ENCODE measurements at regions not wholly inside any gene's neighbourhood (a gene's known extent, or its start where the extent isn't known, plus 50 kb on each side); places are given as distances from the start of the nearest gene placed in this dataset.

DNA sequence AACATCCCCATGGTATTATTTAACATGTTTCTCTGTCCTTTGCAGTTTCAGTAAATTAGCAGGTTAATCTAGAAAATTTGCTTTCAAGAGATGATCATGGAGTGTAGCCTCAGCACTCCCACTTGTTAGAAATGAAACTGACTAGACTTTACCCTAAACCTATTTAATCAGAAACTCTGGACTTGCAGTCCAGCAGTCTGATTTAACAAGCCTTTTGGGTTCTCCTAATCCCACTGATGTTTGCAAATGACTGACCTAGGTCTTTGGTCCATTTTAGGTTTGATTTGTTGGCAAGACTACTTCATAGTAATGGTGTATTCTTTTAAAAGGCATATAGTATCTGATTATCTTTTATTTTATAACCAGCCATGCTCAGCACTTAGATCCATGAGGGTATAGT, 55.5 kb upstream of the SLC25A13 start:
- Histone ChIP-seq H3K9ac (ENCODE audit: low read depth, low read length) (no peak overlapping the region), H3K27me3 (ENCODE audit: insufficient read depth, low read length) (no peaks in the 10 kb centered on the region), H3K4me3 (ENCODE audit: low read length) (no peak overlapping the region), H3K27ac (ENCODE audit: low read depth, low read length) (no peak overlapping the region), H3K9me3 (ENCODE audit: insufficient read depth, low read depth, low read length) (no peaks in the 10 kb centered on the region), H3K4me1 (ENCODE audit: insufficient read depth, low read length) (no peaks in the 10 kb centered on the region), H3K36me3 (ENCODE audit: insufficient read depth, low read length) (no peaks in the 10 kb centered on the region)
